DMS 273 treated with DMSO at 0.1 percent for 48 hours (cell line): ENCODE measurements at regions not wholly inside any gene's neighbourhood (a gene's known extent, or its start where the extent isn't known, plus 50 kb on each side); places are given as distances from the start of the nearest gene placed in this dataset.
"Not testable (repeated sequence)": the region's sequence is repeated elsewhere in the genome, so short reads cannot be mapped to it uniquely, and the experiment has no call there.

Experiments
- DNase-seq: peaks from one replicate; lab custom pipeline; 2025; lab: John Stamatoyannopoulos, UW

- not testable (repeated sequence) for DNase-seq
Observed at GRCh38 chr13:31607531-31607930, 131.8 kb upstream of the RXFP2 start.

GRCh38 chr13:31608780-31609179 lies 130.5 kb upstream of the RXFP2 start:
- DNase-seq = not testable (repeated sequence)

GRCh38 chr13:31610270-31610998 lies 128.9 kb upstream of the RXFP2 start:
- DNase-seq = no peak

- DNase-seq = no peak
Observed at GRCh38 chr13:31611214-31611613, 128.1 kb upstream of the RXFP2 start.

GRCh38 chr13:31614073-31614472 lies 125.3 kb upstream of the RXFP2 start:
- no peak for DNase-seq

- DNase-seq = no peak
Observed at GRCh38 chr13:31614704-31615103, 124.6 kb upstream of the RXFP2 start.

GRCh38 chr13:31625115-31625514 lies 114.2 kb upstream of the RXFP2 start:
- no peak for DNase-seq

GRCh38 chr13:31627097-31627845 lies 112.1 kb upstream of the RXFP2 start:
- DNase-seq = no peak

- DNase-seq = no peak
Observed at GRCh38 chr13:31629085-31629780, 110.1 kb upstream of the RXFP2 start.

- no peak for DNase-seq
Observed at GRCh38 chr13:31631071-31631470, 108.3 kb upstream of the RXFP2 start.

- DNase-seq = no peak
Observed at GRCh38 chr13:31631746-31632145, 107.6 kb upstream of the RXFP2 start.

GRCh38 chr13:31638577-31638976 lies 100.7 kb upstream of the RXFP2 start:
- no peak for DNase-seq

GRCh38 chr13:31639443-31640163 lies 99.7 kb upstream of the RXFP2 start:
- no peak for DNase-seq

- DNase-seq = peak; percentile 5
Observed at GRCh38 chr13:31649766-31650165, 89.6 kb upstream of the RXFP2 start.

GRCh38 chr13:31653730-31654129 lies 85.6 kb upstream of the RXFP2 start:
- no peak for DNase-seq

GRCh38 chr13:31663880-31664585 lies 75.3 kb upstream of the RXFP2 start:
- DNase-seq = no peak

GRCh38 chr13:31670831-31671617 lies 68.3 kb upstream of the RXFP2 start:
- no peak for DNase-seq

GRCh38 chr13:31674051-31674450 lies 65.3 kb upstream of the RXFP2 start:
- no peak for DNase-seq

GRCh38 chr13:31675440-31675953 lies 63.8 kb upstream of the RXFP2 start:
- no peak for DNase-seq

GRCh38 chr13:31681133-31681532 lies 58.2 kb upstream of the RXFP2 start:
- DNase-seq = no peak

GRCh38 chr13:31684466-31684865 lies 54.9 kb upstream of the RXFP2 start:
- no peak for DNase-seq
